ENCODE measurements at regions not wholly inside any gene's neighbourhood (a gene's known extent, or its start where the extent isn't known, plus 50 kb on each side); places are given as distances from the start of the nearest gene placed in this dataset.

GRCh38 chr6:118722829-118723813, 71.7 kb upstream of the CEP85L start:
- Histone ChIP-seq H4K20me1 (replicated peaks; ENCODE audit: insufficient read depth) (no peaks in the 10 kb centered on the region), H3K79me2 (replicated peaks; ENCODE audit: insufficient read depth) (no peaks in the 10 kb centered on the region), H3F3A (replicated peaks; ENCODE audit: low read depth) (no peaks in the 10 kb centered on the region), H3K4me3 (no peak overlapping the region), H3K27me3 (ENCODE audit: insufficient read depth) (no peaks in the 10 kb centered on the region), H3K9me2 (ENCODE audit: insufficient read depth) (no peaks in the 10 kb centered on the region), H3K27ac (ENCODE audit: low read depth) (no peak overlapping the region), H3K36me3 (ENCODE audit: insufficient read depth) (no peaks in the 10 kb centered on the region), H3K4me2 (no peak overlapping the region), H2AFZ (0 out of 2 replicates have a peak overlapping the region, but pooled peaks have one; percentile 28), H3K4me1 (ENCODE audit: insufficient read depth) (no peaks in the 10 kb centered on the region)
- Mint-ChIP-seq H3K27ac (no peak overlapping the region), H3K4me1 (no peaks in the 10 kb centered on the region), H3K4me3 (no peak overlapping the region), H3K36me3 (ENCODE audit: low read depth) (no peaks in the 10 kb centered on the region), H3K9me3 (no peaks in the 10 kb centered on the region), H3K27me3 (ENCODE audit: insufficient read depth, low read depth, poor library complexity) (peaks cover 4% of the 10 kb centered on the region)
- no peak for DNase-seq (ENCODE audit: low spot score)
- ATAC-seq: no peak
- no peak for TF ChIP-seq NANOG (IDR thresholded peaks at IDR 0.05; ENCODE audit: borderline replicate concordance)
- TF ChIP-seq JUNB (IDR thresholded peaks at IDR 0.05; ENCODE audit: unreplicated experiment): no peak
- TF ChIP-seq REST (IDR thresholded peaks at IDR 0.05; ENCODE audit: unreplicated experiment): no peak

GRCh38 chr6:118720125-118720473, 68.7 kb upstream of the CEP85L start:
- peaks cover 1% of the 10 kb centered on the region for H3K27me3 Mint-ChIP-seq (ENCODE audit: insufficient read depth, low read depth, poor library complexity)

More at GRCh38 chr6:118720125-118720473, 68.7 kb upstream of the CEP85L start:
- no peak overlapping the region for H3K27ac Mint-ChIP-seq
- H3K9me2 ChIP-seq (ENCODE audit: insufficient read depth): no peaks in the 10 kb centered on the region
- no peaks in the 10 kb centered on the region for H3K9me3 Mint-ChIP-seq
- no peaks in the 10 kb centered on the region for H3F3A ChIP-seq (replicated peaks; ENCODE audit: low read depth)
- H2AFZ ChIP-seq: no peak overlapping the region
- no peak overlapping the region for H3K4me3 Mint-ChIP-seq
- no peak overlapping the region for H3K27ac ChIP-seq (ENCODE audit: low read depth)
- ATAC-seq (no peak), DNase-seq (ENCODE audit: low spot score) (no peak)
- no peaks in the 10 kb centered on the region for H3K36me3 ChIP-seq (ENCODE audit: insufficient read depth)
- no peak overlapping the region for H3K4me2 ChIP-seq
- no peaks in the 10 kb centered on the region for H4K20me1 ChIP-seq (replicated peaks; ENCODE audit: insufficient read depth)
- H3K4me1 Mint-ChIP-seq: no peaks in the 10 kb centered on the region
- no peak overlapping the region for H3K4me3 ChIP-seq
- no peaks in the 10 kb centered on the region for H3K4me1 ChIP-seq (ENCODE audit: insufficient read depth)
- TF ChIP-seq CTCF (conservative IDR thresholded peaks at IDR 0.05; ENCODE audit: low read depth in 2 of 2) (no peak), REST (IDR thresholded peaks at IDR 0.05; ENCODE audit: unreplicated experiment) (no peak), EZH2phosphoT487 (IDR thresholded peaks at IDR 0.05; ENCODE audit: unreplicated experiment) (no peak), STAT1 (IDR thresholded peaks at IDR 0.05; ENCODE audit: unreplicated experiment) (no peak), EZH2 (IDR thresholded peaks at IDR 0.05; ENCODE audit: low read depth, unreplicated experiment) (no peak), CREB1 (CRISPR knock-in tag; IDR thresholded peaks at IDR 0.05; ENCODE audit: low read depth) (no peak), ZNF114 (CRISPR knock-in tag; IDR thresholded peaks at IDR 0.05) (no peak), JUNB (IDR thresholded peaks at IDR 0.05; ENCODE audit: unreplicated experiment) (no peak), ZNF331 (CRISPR knock-in tag; IDR thresholded peaks at IDR 0.05; ENCODE audit: low read depth) (no peak), ETS1 (IDR thresholded peaks at IDR 0.05) (no peak), NANOG (IDR thresholded peaks at IDR 0.05; ENCODE audit: borderline replicate concordance) (no peak)
- H3K36me3 Mint-ChIP-seq (ENCODE audit: low read depth): no peaks in the 10 kb centered on the region
- no peaks in the 10 kb centered on the region for H3K27me3 ChIP-seq (ENCODE audit: insufficient read depth)
- H3K79me2 ChIP-seq (replicated peaks; ENCODE audit: insufficient read depth): no peaks in the 10 kb centered on the region
